ENCODE measurements at regions not wholly inside any gene's neighbourhood (a gene's known extent, or its start where the extent isn't known, plus 50 kb on each side); places are given as distances from the start of the nearest gene placed in this dataset.
A peak's percentile ranks its signal among the peaks of the same experiment; 100 is the strongest.

GRCh38 chr1:168437821-168438220, 106.0 kb downstream of the XCL2 start:
- Mint-ChIP-seq H3K36me3 (ENCODE audit: low read depth) (no peaks in the 10 kb centered on the region), H3K4me1 (peaks cover 11% of the 10 kb centered on the region), H3K4me3 (no peak overlapping the region), H3K9me3 (no peaks in the 10 kb centered on the region), H3K27ac (no peak overlapping the region), H3K27me3 (ENCODE audit: low read depth) (peaks cover 63% of the 10 kb centered on the region)
- no peak for TF ChIP-seq CTCF (IDR thresholded peaks at IDR 0.05; ENCODE audit: unreplicated experiment in 3 of 3)

- H3K4me1 Mint-ChIP-seq, result peaks cover 11% of the 10 kb centered on the region
- peaks cover 59% of the 10 kb centered on the region for H3K27me3 Mint-ChIP-seq (ENCODE audit: low read depth)
- no peaks in the 10 kb centered on the region for H3K9me3 Mint-ChIP-seq
Observed at GRCh38 chr1:168435439-168435838, 108.4 kb downstream of the XCL2 start.

GRCh38 chr1:168433238-168433637, 110.6 kb downstream of the XCL2 start:
- Mint-ChIP-seq H3K4me3 (no peak overlapping the region), H3K9me3 (no peaks in the 10 kb centered on the region), H3K4me1 (peaks cover 9% of the 10 kb centered on the region), H3K27ac (no peak overlapping the region), H3K36me3 (ENCODE audit: low read depth) (no peaks in the 10 kb centered on the region), H3K27me3 (ENCODE audit: low read depth) (peaks cover 49% of the 10 kb centered on the region)
- TF ChIP-seq CTCF (IDR thresholded peaks at IDR 0.05; ENCODE audit: unreplicated experiment in 3 of 3), result no peak

More at GRCh38 chr1:168435439-168435838, 108.4 kb downstream of the XCL2 start:
- no peak overlapping the region for H3K27ac Mint-ChIP-seq
- H3K4me3 Mint-ChIP-seq, result no peak overlapping the region
- no peaks in the 10 kb centered on the region for H3K36me3 Mint-ChIP-seq (ENCODE audit: low read depth)
- no peak for TF ChIP-seq CTCF (IDR thresholded peaks at IDR 0.05; ENCODE audit: unreplicated experiment in 3 of 3)

GRCh38 chr1:168431882-168432281, 111.9 kb downstream of the XCL2 start:
- Mint-ChIP-seq H3K4me1 (peaks cover 14% of the 10 kb centered on the region), H3K36me3 (ENCODE audit: low read depth) (no peaks in the 10 kb centered on the region), H3K9me3 (no peaks in the 10 kb centered on the region), H3K27ac (no peak overlapping the region), H3K27me3 (ENCODE audit: low read depth) (peaks cover 42% of the 10 kb centered on the region), H3K4me3 (no peak overlapping the region)
- TF ChIP-seq CTCF (IDR thresholded peaks at IDR 0.05; ENCODE audit: unreplicated experiment in 3 of 3), result no peak

GRCh38 chr1:168430321-168430720, 113.5 kb downstream of the XCL2 start:
- Mint-ChIP-seq H3K27me3 (ENCODE audit: low read depth) (peaks cover 35% of the 10 kb centered on the region), H3K27ac (no peak overlapping the region), H3K36me3 (ENCODE audit: low read depth) (no peaks in the 10 kb centered on the region), H3K9me3 (no peaks in the 10 kb centered on the region), H3K4me3 (no peak overlapping the region), H3K4me1 (peaks cover 14% of the 10 kb centered on the region)
- TF ChIP-seq CTCF (IDR thresholded peaks at IDR 0.05; ENCODE audit: unreplicated experiment in 3 of 3), result no peak

- Mint-ChIP-seq H3K27ac (peak overlapping the region in 2 of 3 experiments; percentile 16 to 42), H3K4me1 (peaks cover 14% of the 10 kb centered on the region), H3K4me3 (no peak overlapping the region), H3K27me3 (ENCODE audit: low read depth) (peaks cover 19% of the 10 kb centered on the region), H3K9me3 (no peaks in the 10 kb centered on the region), H3K36me3 (ENCODE audit: low read depth) (no peaks in the 10 kb centered on the region)
- TF ChIP-seq CTCF (IDR thresholded peaks at IDR 0.05; ENCODE audit: unreplicated experiment in 3 of 3), result no peak
Observed at GRCh38 chr1:168428063-168428731, 115.6 kb downstream of the XCL2 start.

All from nephron (organoid).